HCT116 (cell line): ENCODE measurements at regions not wholly inside any gene's neighbourhood (a gene's known extent, or its start where the extent isn't known, plus 50 kb on each side); places are given as distances from the start of the nearest gene placed in this dataset.

Experiments used
- ATAC-seq: fragments of 200-7000 bp; cut with Tn5 transposase; 2 replicates; pipeline ENCODE4 v1.9.1; 2020; ENCODE audit warnings: mild to moderate bottlenecking, moderate library complexity
- BruUV-seq: library from RNA; stranded (reverse); fragments of 400-500 nt; replicated peaks from 2 replicates; lab custom pipeline; 2021; lab: Mats Ljungman, UMichigan
- CTCF ChIA-PET: fragments of 300-600 bp; sonication (Branson Sonifier 250); formaldehyde crosslinking; loops from one replicate; lab custom pipeline; 2021; ENCODE audit warnings: antibody characterized with exemption; lab: Charles Lee
- POLR2A ChIA-PET: fragments of 300-600, 350-600 bp; sonication (Branson Sonifier 250); formaldehyde crosslinking; loops from one replicate; lab custom pipeline; 2021; ENCODE audit warnings: antibody characterized with exemption; lab: Charles Lee
- RAD21 ChIA-PET, 2 experiments: fragments of 300-600 bp; sonication (Branson Sonifier 250); formaldehyde crosslinking; loops; one replicate each; lab custom pipeline; 2023; ENCODE audit warnings: low total read pairs in 2 of 2; ENCODE audit not compliant: uncharacterized antibody in 2 of 2, unreplicated experiment in 2 of 2, low non-redundant PET in 1 of 2; lab: Charles Lee
- DNase-seq: peaks from one replicate; pipeline ENCODE4 v3.0.0-alpha.2; 2010; ENCODE audit warnings: low read depth, low spot score
- H2AFZ ChIP-seq: fragments of 200-600 bp; shearing (Covaris generic), sonication (generic); 2 replicates; pipeline ENCODE4 v1.6.1; 2017; ENCODE audit warnings: low read depth, mixed run types, mixed read lengths, antibody characterized with exemption, low read length; ENCODE audit not compliant: poor library complexity, severe bottlenecking
- H3K27ac ChIP-seq: 2 replicates; pipeline ENCODE4 v1.5.1; 2012; ENCODE audit warnings: low read depth, low read length
- H3K27me3 ChIP-seq: fragments of 200-600 bp; sonication (generic); 2 replicates; pipeline ENCODE4 v1.6.1; 2016; ENCODE audit warnings: mixed run types, low read length, mixed read lengths; ENCODE audit not compliant: insufficient read depth
- H3K36me3 ChIP-seq, 2 experiments: fragments of 200-500 bp in 1 of 2; fragments of 200-600 bp in 1 of 2; sonication (Bioruptor generic) in 1 of 2; sonication (generic) in 1 of 2; 2 replicates each; pipeline versions ENCODE4 v1.5.1 to v1.6.1; 2014 to 2016; ENCODE audit warnings: low read length in 2 of 2, inconsistent platforms in 1 of 2, mixed read lengths in 1 of 2, mixed run types in 1 of 2; ENCODE audit not compliant: insufficient read depth in 2 of 2, control insufficient read depth in 1 of 2
- H3K4me1 ChIP-seq, 2 experiments: fragments of 200-600 bp in 1 of 2; sonication (generic) in 1 of 2; 2 replicates each; pipeline versions ENCODE4 v1.5.1 to v1.6.1; 2012 to 2017; ENCODE audit warnings: low read length in 2 of 2, inconsistent platforms in 1 of 2, mild to moderate bottlenecking in 1 of 2, mixed read lengths in 1 of 2, mixed run types in 1 of 2, moderate library complexity in 1 of 2; ENCODE audit not compliant: insufficient read depth in 2 of 2, control insufficient read depth in 1 of 2
- H3K4me2 ChIP-seq: fragments of 200-600 bp; sonication (generic); 2 replicates; pipeline ENCODE4 v1.6.1; 2017; ENCODE audit warnings: mixed run types, low read length, mixed read lengths
- H3K4me3 ChIP-seq, 2 experiments: fragments of 200-600 bp in 1 of 2; sonication (generic) in 1 of 2; replicated peaks in 1 of 2; 2 replicates each; pipeline ENCODE4 v1.5.1; 2011 to 2016; ENCODE audit warnings: low read length in 2 of 2, control low read depth in 1 of 2, low read depth in 1 of 2, mild to moderate bottlenecking in 1 of 2, mixed read lengths in 1 of 2, mixed run types in 1 of 2
- H3K79me2 ChIP-seq: fragments of 200-600 bp; sonication (generic); 2 replicates; pipeline ENCODE4 v1.6.1; 2017; ENCODE audit warnings: mild to moderate bottlenecking, mixed run types, low read length, moderate library complexity, mixed read lengths; ENCODE audit not compliant: insufficient read depth
- H3K9ac ChIP-seq: fragments of 200-600 bp; sonication (generic); 2 replicates; pipeline ENCODE4 v1.6.1; 2016; ENCODE audit warnings: low read length, mixed read lengths
- H3K9me2 ChIP-seq: fragments of 200-600 bp; sonication (generic), shearing (Covaris generic); 2 replicates; pipeline ENCODE4 v1.6.1; 2017; ENCODE audit warnings: mixed run types, mild to moderate bottlenecking, moderate library complexity; ENCODE audit not compliant: insufficient read depth
- H3K9me3 ChIP-seq, 2 experiments: fragments of 200-500 bp in 1 of 2; fragments of 200-600 bp in 1 of 2; sonication (Bioruptor generic) in 1 of 2; sonication (generic) in 1 of 2; 2 replicates each; pipeline ENCODE4 v1.6.1; 2014 to 2017; ENCODE audit warnings: low read length in 2 of 2, mixed read lengths in 2 of 2, inconsistent platforms in 1 of 2, low read depth in 1 of 2, mild to moderate bottlenecking in 1 of 2, mixed run types in 1 of 2, moderate library complexity in 1 of 2; ENCODE audit not compliant: control insufficient read depth in 1 of 2, insufficient read depth in 1 of 2
- H4K20me1 ChIP-seq: fragments of 200-600 bp; sonication (generic), shearing (Covaris generic); 2 replicates; pipeline ENCODE4 v1.6.1; 2017; ENCODE audit warnings: mixed run types, mild to moderate bottlenecking, moderate library complexity; ENCODE audit not compliant: insufficient read depth
- ATF3 ChIP-seq: IDR thresholded peaks from 2 replicates; pipeline ENCODE4 v1.6.1; 2012
- CEBPB ChIP-seq: IDR thresholded peaks from 2 replicates; pipeline ENCODE4 v1.6.1; 2012; ENCODE audit warnings: low read depth
- EGR1 ChIP-seq: IDR thresholded peaks from 2 replicates; pipeline ENCODE4 v1.6.1; 2012; ENCODE audit warnings: low read depth
- EZH2 ChIP-seq: fragments of 200-600 bp; sonication (generic); IDR thresholded peaks from 2 replicates; pipeline ENCODE4 v1.6.1; 2017; ENCODE audit warnings: antibody characterized with exemption, mixed run types
- FOSL1 ChIP-seq: IDR thresholded peaks from 2 replicates; pipeline ENCODE4 v1.6.1; 2012; ENCODE audit warnings: low read depth
- MAX ChIP-seq: IDR thresholded peaks from 2 replicates; pipeline ENCODE4 v1.6.1; 2012
- POLR2AphosphoS5 ChIP-seq: IDR thresholded peaks from 2 replicates; pipeline ENCODE4 v1.6.1; 2011; ENCODE audit warnings: mild to moderate bottlenecking, low read depth, low read length, moderate library complexity
- REST ChIP-seq: IDR thresholded peaks from 2 replicates; pipeline ENCODE4 v1.6.1; 2012; ENCODE audit warnings: low read depth
- SIN3A ChIP-seq: IDR thresholded peaks from 2 replicates; pipeline ENCODE4 v1.6.1; 2012; ENCODE audit warnings: low read depth
- SP1 ChIP-seq: IDR thresholded peaks from 2 replicates; pipeline ENCODE4 v1.6.1; 2012; ENCODE audit warnings: low read depth
- YY1 ChIP-seq: IDR thresholded peaks from 2 replicates; pipeline ENCODE4 v1.6.1; 2011; ENCODE audit warnings: low read length, low read depth, moderate library complexity, mild to moderate bottlenecking; ENCODE audit not compliant: insufficient replicate concordance; ENCODE audit errors: extremely low read depth
- ZFX ChIP-seq: fragments of 450-650 bp; IDR thresholded peaks from 2 replicates; pipeline ENCODE4 v1.6.1; 2017
- ZNF274 ChIP-seq: fragments of 200-500 bp; sonication (Bioruptor generic); IDR thresholded peaks from 2 replicates; pipeline ENCODE4 v1.6.1; 2014; ENCODE audit warnings: mild to moderate bottlenecking, low read depth, low read length, inconsistent platforms
- intact Hi-C: fragments of 100-400 bp; cut with micrococcal nuclease; formaldehyde crosslinking; loops from 2 replicates; pipeline ENCODE4 v1.10.0; 2022

GRCh38 chr2:47272905-47273758, 96.0 kb upstream of the EPCAM start:
- H3K9ac ChIP-seq, result peak overlapping the region; percentile 56
- intact Hi-C loops, result loop anchor here (5.0 kb wide), 1 partner anchor 256 kb away; no protein-coding TSS in a partner anchor

More at GRCh38 chr2:47272905-47273758, 96.0 kb upstream of the EPCAM start:
- DNase-seq (no peak), ATAC-seq (no peak)
- H3K4me2 ChIP-seq, result peak overlapping the region; percentile 74
- H2AFZ ChIP-seq, result peak overlapping the region; percentile 29
- H3K79me2 ChIP-seq, result no peaks in the 10 kb centered on the region
- H3K9me2 ChIP-seq, result no peaks in the 10 kb centered on the region
- POLR2A ChIA-PET, result no interaction called here
- peaks cover 8 to 35% of the 10 kb centered on the region in 2 experiments; a peak in 3 of 4 replicates for H3K4me1 ChIP-seq
- no peaks in the 10 kb centered on the region for H3K27me3 ChIP-seq
- TSS peak; percentile 67 for BruUV-seq
- no peak overlapping the region for H3K27ac ChIP-seq
- H3K4me3 ChIP-seq, result peak overlapping the region; percentile 39 to 53
- H3K36me3 ChIP-seq, result no peaks in the 10 kb centered on the region
- RAD21 ChIA-PET, result no interaction called here
- TF ChIP-seq YY1, result no peak
- no peak for TF ChIP-seq MAX
- TF ChIP-seq EGR1, result no peak
- no peak for TF ChIP-seq EZH2
- no peak for TF ChIP-seq SP1
- TF ChIP-seq ZNF274, result no peak
- no peak for TF ChIP-seq ATF3
- TF ChIP-seq REST, result no peak
- TF ChIP-seq FOSL1, result no peak
- TF ChIP-seq SIN3A, result no peak
- no peak for TF ChIP-seq POLR2AphosphoS5
- TF ChIP-seq ZFX, result no peak
- TF ChIP-seq CEBPB, result no peak
- TF ChIP-seq, all 23 proteins: peak for 0
- no peaks in the 10 kb centered on the region for H4K20me1 ChIP-seq
- no peaks in the 10 kb centered on the region for H3K9me3 ChIP-seq
- CTCF ChIA-PET, result interaction anchor here (1.1 kb wide), 1 partner anchor 9 kb away, joined by 3 read pairs; no protein-coding TSS in a partner anchor
